Peyer's patch (tissue), 4 donors: ENCODE measurements at regions not wholly inside any gene's neighbourhood (a gene's known extent, or its start where the extent isn't known, plus 50 kb on each side); places are given as distances from the start of the nearest gene placed in this dataset.

Experiments
- POLR2A ChIP-seq, 2 donors: fragments of 450-650 bp; IDR thresholded peaks; one replicate each; pipeline ENCODE4 v1.5.1; 2017; ENCODE audit warnings: antibody characterized with exemption in 2 of 2, mild to moderate bottlenecking in 2 of 2, moderate library complexity in 2 of 2
- TF ChIP-seq, protein P1 (sequence below), 6 experiments: fragments of 450-650 bp in 4 of 6; fragments of 200-600 bp in 2 of 6; sonication (generic) in 1 of 6; IDR thresholded peaks; one replicate each; pipeline ENCODE4 v1.5.1; 2017 to 2019; ENCODE audit warnings: antibody characterized with exemption in 6 of 6, mild to moderate bottlenecking in 3 of 6, moderate library complexity in 1 of 6

GRCh38 chr12:62205346-62205745 lies 54.9 kb upstream of the USP15 start:
- TF ChIP-seq POLR2A (IDR thresholded peaks at IDR 0.05) = no peak
- TF ChIP-seq, protein P1, sequence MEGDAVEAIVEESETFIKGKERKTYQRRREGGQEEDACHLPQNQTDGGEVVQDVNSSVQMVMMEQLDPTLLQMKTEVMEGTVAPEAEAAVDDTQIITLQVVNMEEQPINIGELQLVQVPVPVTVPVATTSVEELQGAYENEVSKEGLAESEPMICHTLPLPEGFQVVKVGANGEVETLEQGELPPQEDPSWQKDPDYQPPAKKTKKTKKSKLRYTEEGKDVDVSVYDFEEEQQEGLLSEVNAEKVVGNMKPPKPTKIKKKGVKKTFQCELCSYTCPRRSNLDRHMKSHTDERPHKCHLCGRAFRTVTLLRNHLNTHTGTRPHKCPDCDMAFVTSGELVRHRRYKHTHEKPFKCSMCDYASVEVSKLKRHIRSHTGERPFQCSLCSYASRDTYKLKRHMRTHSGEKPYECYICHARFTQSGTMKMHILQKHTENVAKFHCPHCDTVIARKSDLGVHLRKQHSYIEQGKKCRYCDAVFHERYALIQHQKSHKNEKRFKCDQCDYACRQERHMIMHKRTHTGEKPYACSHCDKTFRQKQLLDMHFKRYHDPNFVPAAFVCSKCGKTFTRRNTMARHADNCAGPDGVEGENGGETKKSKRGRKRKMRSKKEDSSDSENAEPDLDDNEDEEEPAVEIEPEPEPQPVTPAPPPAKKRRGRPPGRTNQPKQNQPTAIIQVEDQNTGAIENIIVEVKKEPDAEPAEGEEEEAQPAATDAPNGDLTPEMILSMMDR (IDR thresholded peaks at IDR 0.05) = no peak
